ENCODE measurements at regions not wholly inside any gene's neighbourhood (a gene's known extent, or its start where the extent isn't known, plus 50 kb on each side); places are given as distances from the start of the nearest gene placed in this dataset.

- H3K4me2 ChIP-seq (ENCODE audit: insufficient read depth, low read length), result no peak overlapping the region
- H2AFZ ChIP-seq (ENCODE audit: low read depth, low read length), result no peak overlapping the region
- TF ChIP-seq POLR2A (IDR thresholded peaks at IDR 0.05; ENCODE audit: low read depth, low read length), result no peak
- no peaks in the 10 kb centered on the region for H4K20me1 ChIP-seq (replicated peaks; ENCODE audit: control insufficient read depth, extremely low read depth, insufficient read depth, low read length)
- FAIRE-seq (no peak), DNase-seq (ENCODE audit: low read depth, low spot score) (no peak)
- no peak overlapping the region for H3K27ac ChIP-seq (ENCODE audit: insufficient read depth, low read depth, low read length)
- H3K79me2 ChIP-seq (ENCODE audit: control insufficient read depth, insufficient read depth, low read length), result no peaks in the 10 kb centered on the region
- H3K9ac ChIP-seq (replicated peaks; ENCODE audit: extremely low read depth, insufficient read depth, low read length), result no peak overlapping the region
- H3K9me1 ChIP-seq (replicated peaks; ENCODE audit: control insufficient read depth, extremely low read depth, insufficient read depth, low read length), result no peaks in the 10 kb centered on the region
- ChIA-PET POLR2A (no interaction called here), CTCF (no interaction called here)
- BruUV-seq (replicated peaks), result no TSS peak
- H3K4me3 ChIP-seq (replicated peaks in 1 of 3; ENCODE audit: insufficient read depth in 1 of 3, low read depth in 1 of 3, low read length in 3 of 3), result no peak overlapping the region
- no peaks in the 10 kb centered on the region for H3K9me3 ChIP-seq (replicated peaks; ENCODE audit: control insufficient read depth, insufficient read depth, low read length)
- H3K4me1 ChIP-seq (ENCODE audit: control insufficient read depth, extremely low read depth, insufficient read depth, low read length), result no peaks in the 10 kb centered on the region
- dilution Hi-C loops (cut with MboI; ENCODE audit: extremely low pct_ligation_motif_present, low sequenced_read_pairs), result no loop called here
- H3K36me3 ChIP-seq (ENCODE audit: control insufficient read depth in 2 of 2, extremely low read depth in 1 of 2, insufficient read depth in 2 of 2, low read length in 2 of 2), result no peaks in the 10 kb centered on the region
- intact Hi-C loops (cut with micrococcal nuclease), result no loop called here
- no peaks in the 10 kb centered on the region for H3K27me3 ChIP-seq (ENCODE audit: control insufficient read depth in 2 of 2, insufficient read depth in 2 of 2, low read length in 2 of 2)
Observed at GRCh38 chr4:175929441-175929840, 117.4 kb upstream of the GPM6A start.

- ChIA-PET POLR2A (no interaction called here), CTCF (no interaction called here)
- no peak for TF ChIP-seq CTCF (IDR thresholded peaks at IDR 0.05; ENCODE audit: extremely low read depth in 1 of 2, insufficient read depth in 1 of 2, low read depth in 1 of 2, low read length in 2 of 2)
- no peak for TF ChIP-seq MYC (IDR thresholded peaks at IDR 0.05; ENCODE audit: low read depth, low read length)
- no peak for TF ChIP-seq POLR2A (IDR thresholded peaks at IDR 0.05; ENCODE audit: low read depth, low read length)
- TF ChIP-seq GATA2 (IDR thresholded peaks at IDR 0.05; ENCODE audit: insufficient read depth, insufficient read length, low read depth, low read length), result no peak
- TF ChIP-seq, protein P1, sequence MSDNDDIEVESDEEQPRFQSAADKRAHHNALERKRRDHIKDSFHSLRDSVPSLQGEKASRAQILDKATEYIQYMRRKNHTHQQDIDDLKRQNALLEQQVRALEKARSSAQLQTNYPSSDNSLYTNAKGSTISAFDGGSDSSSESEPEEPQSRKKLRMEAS (IDR thresholded peaks at IDR 0.05; ENCODE audit: insufficient read depth, insufficient read length), result no peak
- TF ChIP-seq EZH2 (IDR thresholded peaks at IDR 0.05; ENCODE audit: borderline replicate concordance, low read depth, low read length, severe bottlenecking), result no peak
- TF ChIP-seq JUN (IDR thresholded peaks at IDR 0.05; ENCODE audit: borderline replicate concordance, insufficient read depth, insufficient read length, low read depth), result no peak
- TF ChIP-seq POLR2AphosphoS5 (IDR thresholded peaks at IDR 0.05; ENCODE audit: insufficient read depth, low read depth, low read length), result no peak
- no peak for TF ChIP-seq FOS (IDR thresholded peaks at IDR 0.05; ENCODE audit: borderline replicate concordance, insufficient read depth, low read length)
Observed at GRCh38 chr4:175929932-175930331, 117.9 kb upstream of the GPM6A start.

More at GRCh38 chr4:175929932-175930331, 117.9 kb upstream of the GPM6A start:
- no peak overlapping the region for H3K9ac ChIP-seq (replicated peaks; ENCODE audit: extremely low read depth, insufficient read depth, low read length)
- no peak overlapping the region for H3K27ac ChIP-seq (ENCODE audit: insufficient read depth, low read depth, low read length)
- no peak overlapping the region for H2AFZ ChIP-seq (ENCODE audit: low read depth, low read length)
- dilution Hi-C loops (cut with MboI; ENCODE audit: extremely low pct_ligation_motif_present, low sequenced_read_pairs), result no loop called here
- H3K27me3 ChIP-seq (ENCODE audit: control insufficient read depth in 2 of 2, insufficient read depth in 2 of 2, low read length in 2 of 2), result no peaks in the 10 kb centered on the region
- BruUV-seq (replicated peaks), result no TSS peak
- FAIRE-seq (no peak), DNase-seq (ENCODE audit: low read depth, low spot score) (no peak)
- intact Hi-C loops (cut with micrococcal nuclease), result no loop called here
- no peak overlapping the region for H3K4me2 ChIP-seq (ENCODE audit: insufficient read depth, low read length)
- H3K79me2 ChIP-seq (ENCODE audit: control insufficient read depth, insufficient read depth, low read length), result no peaks in the 10 kb centered on the region
- no peaks in the 10 kb centered on the region for H3K9me3 ChIP-seq (replicated peaks; ENCODE audit: control insufficient read depth, insufficient read depth, low read length)
- no peaks in the 10 kb centered on the region for H3K9me1 ChIP-seq (replicated peaks; ENCODE audit: control insufficient read depth, extremely low read depth, insufficient read depth, low read length)
- no peaks in the 10 kb centered on the region for H3K4me1 ChIP-seq (ENCODE audit: control insufficient read depth, extremely low read depth, insufficient read depth, low read length)
- no peaks in the 10 kb centered on the region for H4K20me1 ChIP-seq (replicated peaks; ENCODE audit: control insufficient read depth, extremely low read depth, insufficient read depth, low read length)
- H3K4me3 ChIP-seq (replicated peaks in 1 of 3; ENCODE audit: insufficient read depth in 1 of 3, low read depth in 1 of 3, low read length in 3 of 3), result no peak overlapping the region
- no peaks in the 10 kb centered on the region for H3K36me3 ChIP-seq (ENCODE audit: control insufficient read depth in 2 of 2, extremely low read depth in 1 of 2, insufficient read depth in 2 of 2, low read length in 2 of 2)
